Bronchial epithelial cell (primary cell): ENCODE measurements at regions not wholly inside any gene's neighbourhood (a gene's known extent, or its start where the extent isn't known, plus 50 kb on each side); places are given as distances from the start of the nearest gene placed in this dataset.

ENCODE experiments used
- DNase-seq: peaks from one replicate; pipeline ENCODE4 v3.0.0-alpha.2; 2010; ENCODE audit warnings: low read depth
- FAIRE-seq: peaks from 2 replicates; lab custom pipeline; 2011; peaks lifted over from hg19 to GRCh38; lab: Jason Lieb, UNC
- H3K27me3 ChIP-seq: 2 replicates; pipeline ENCODE4 v1.5.1; 2011; ENCODE audit warnings: low read length; ENCODE audit not compliant: control insufficient read depth, insufficient read depth
- H3K36me3 ChIP-seq: 2 replicates; pipeline ENCODE4 v1.5.1; 2011; ENCODE audit warnings: low read length; ENCODE audit not compliant: control insufficient read depth, insufficient read depth
- H3K4me3 ChIP-seq: 2 replicates; pipeline ENCODE4 v1.5.1; 2011; ENCODE audit warnings: mild to moderate bottlenecking, low read depth, low read length, control low read depth
- TF ChIP-seq, protein P1 (sequence below): IDR thresholded peaks from 2 replicates; pipeline ENCODE4 v1.5.1; 2011; ENCODE audit warnings: mild to moderate bottlenecking, moderate library complexity, low read length, control low read depth, inconsistent platforms; ENCODE audit not compliant: insufficient read depth, severe bottlenecking

DNA sequence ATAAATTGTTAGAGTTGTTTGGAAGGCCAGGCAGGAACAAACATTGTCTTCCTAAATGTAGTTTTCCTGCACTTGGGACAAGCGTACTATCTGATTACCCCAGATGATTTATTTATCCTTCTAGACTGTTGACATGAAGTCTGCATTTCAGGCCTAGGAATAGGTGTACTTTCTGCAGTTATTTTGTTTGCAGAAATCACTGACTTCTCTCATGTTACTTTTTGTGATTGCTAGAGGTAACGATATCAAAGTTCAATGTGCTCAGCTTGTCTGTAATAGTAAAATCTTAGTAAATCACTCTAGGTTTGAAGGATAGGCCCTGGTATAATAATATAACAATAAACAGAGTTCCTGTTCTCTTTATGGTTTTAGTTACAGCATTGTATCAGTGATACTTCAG lies 75.4 kb upstream of the HDAC9 start:
- no peak for DNase-seq
- Histone ChIP-seq H3K36me3 (no peaks in the 10 kb centered on the region), H3K27me3 (no peaks in the 10 kb centered on the region), H3K4me3 (no peak overlapping the region)
- no peak for FAIRE-seq
- TF ChIP-seq, protein P1, sequence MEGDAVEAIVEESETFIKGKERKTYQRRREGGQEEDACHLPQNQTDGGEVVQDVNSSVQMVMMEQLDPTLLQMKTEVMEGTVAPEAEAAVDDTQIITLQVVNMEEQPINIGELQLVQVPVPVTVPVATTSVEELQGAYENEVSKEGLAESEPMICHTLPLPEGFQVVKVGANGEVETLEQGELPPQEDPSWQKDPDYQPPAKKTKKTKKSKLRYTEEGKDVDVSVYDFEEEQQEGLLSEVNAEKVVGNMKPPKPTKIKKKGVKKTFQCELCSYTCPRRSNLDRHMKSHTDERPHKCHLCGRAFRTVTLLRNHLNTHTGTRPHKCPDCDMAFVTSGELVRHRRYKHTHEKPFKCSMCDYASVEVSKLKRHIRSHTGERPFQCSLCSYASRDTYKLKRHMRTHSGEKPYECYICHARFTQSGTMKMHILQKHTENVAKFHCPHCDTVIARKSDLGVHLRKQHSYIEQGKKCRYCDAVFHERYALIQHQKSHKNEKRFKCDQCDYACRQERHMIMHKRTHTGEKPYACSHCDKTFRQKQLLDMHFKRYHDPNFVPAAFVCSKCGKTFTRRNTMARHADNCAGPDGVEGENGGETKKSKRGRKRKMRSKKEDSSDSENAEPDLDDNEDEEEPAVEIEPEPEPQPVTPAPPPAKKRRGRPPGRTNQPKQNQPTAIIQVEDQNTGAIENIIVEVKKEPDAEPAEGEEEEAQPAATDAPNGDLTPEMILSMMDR, result no peak

DNA sequence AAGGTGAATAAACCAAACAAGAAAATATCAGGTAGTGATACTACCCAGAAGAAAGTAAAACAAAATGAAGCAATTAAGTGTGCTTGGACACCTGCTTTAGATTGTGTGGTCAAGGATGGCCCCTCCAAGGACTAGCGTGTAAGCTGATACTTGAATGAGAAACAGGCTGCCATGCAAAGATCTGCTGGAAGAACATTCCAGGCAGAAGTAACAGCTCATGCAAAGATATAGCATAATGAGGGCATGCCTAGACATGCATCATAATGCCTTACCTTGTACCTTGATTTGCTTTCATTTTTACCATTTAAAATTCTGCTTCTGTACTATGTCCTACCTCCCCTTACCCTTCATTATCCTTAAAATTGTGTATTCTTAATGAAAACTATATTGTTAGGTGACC lies 74.8 kb upstream of the HDAC9 start:
- Histone ChIP-seq H3K4me3 (no peak overlapping the region), H3K36me3 (no peaks in the 10 kb centered on the region), H3K27me3 (no peaks in the 10 kb centered on the region)
- FAIRE-seq (no peak), DNase-seq (peak; percentile 93)
- TF ChIP-seq, protein P1, result no peak

DNA sequence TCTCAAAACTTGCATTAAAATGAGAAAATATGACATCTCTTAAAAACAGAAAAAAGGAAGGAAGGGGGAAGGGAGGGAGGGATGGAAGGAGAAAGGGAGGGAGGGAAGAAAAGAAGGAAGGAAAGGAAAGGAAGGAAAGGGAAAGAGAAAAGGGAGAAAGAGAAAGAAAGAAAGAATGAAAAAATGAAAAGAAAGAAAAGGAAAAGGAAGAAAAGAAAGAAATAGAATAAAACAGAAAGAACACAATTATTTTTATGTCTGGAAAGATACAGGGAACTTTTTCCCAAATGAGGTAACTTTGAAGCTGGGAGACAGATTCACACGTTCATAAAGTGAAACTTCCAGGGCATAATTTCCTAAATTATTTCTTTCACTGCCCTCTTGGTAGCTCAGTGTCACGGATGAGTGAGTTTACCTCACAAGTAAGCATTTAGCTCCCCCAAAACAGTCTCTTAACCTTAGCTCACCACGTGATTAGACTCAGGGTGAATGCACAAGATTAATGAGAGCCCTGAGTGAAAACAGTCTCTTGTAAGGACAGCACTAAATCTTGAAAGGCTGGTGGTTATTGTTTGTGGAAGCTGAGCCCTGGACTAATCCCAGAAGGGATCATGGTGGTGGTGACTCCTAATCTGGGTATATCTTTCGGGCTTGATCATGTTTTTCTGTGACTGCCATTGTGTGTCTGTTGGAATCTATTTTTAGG lies 74.1 kb upstream of the HDAC9 start:
- no peak for DNase-seq
- Histone ChIP-seq H3K36me3 (no peaks in the 10 kb centered on the region), H3K27me3 (no peaks in the 10 kb centered on the region), H3K4me3 (no peak overlapping the region)
- TF ChIP-seq, protein P1, result no peak
- FAIRE-seq, result no peak

DNA sequence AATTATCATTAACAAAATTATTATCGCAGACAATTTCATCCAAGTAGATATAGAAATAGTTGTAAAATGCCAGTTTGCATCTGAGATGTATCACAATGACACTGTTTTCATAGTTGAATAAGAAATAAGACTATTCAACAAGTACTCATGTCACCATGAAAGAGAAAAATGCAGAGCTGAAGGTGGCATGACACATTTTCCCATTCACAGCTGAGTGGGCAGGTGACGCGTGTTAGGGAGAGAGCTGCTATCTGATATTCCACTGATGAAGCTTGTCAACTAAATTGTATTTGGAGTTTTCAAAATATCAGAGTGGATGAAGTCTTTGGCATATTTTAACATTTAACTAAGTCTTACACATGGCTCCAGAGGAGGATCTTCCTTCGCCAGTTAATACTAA lies 70.3 kb upstream of the HDAC9 start:
- TF ChIP-seq, protein P1, result no peak
- no peak for DNase-seq
- Histone ChIP-seq H3K4me3 (no peak overlapping the region), H3K36me3 (no peaks in the 10 kb centered on the region), H3K27me3 (no peaks in the 10 kb centered on the region)
- FAIRE-seq, result no peak

DNA sequence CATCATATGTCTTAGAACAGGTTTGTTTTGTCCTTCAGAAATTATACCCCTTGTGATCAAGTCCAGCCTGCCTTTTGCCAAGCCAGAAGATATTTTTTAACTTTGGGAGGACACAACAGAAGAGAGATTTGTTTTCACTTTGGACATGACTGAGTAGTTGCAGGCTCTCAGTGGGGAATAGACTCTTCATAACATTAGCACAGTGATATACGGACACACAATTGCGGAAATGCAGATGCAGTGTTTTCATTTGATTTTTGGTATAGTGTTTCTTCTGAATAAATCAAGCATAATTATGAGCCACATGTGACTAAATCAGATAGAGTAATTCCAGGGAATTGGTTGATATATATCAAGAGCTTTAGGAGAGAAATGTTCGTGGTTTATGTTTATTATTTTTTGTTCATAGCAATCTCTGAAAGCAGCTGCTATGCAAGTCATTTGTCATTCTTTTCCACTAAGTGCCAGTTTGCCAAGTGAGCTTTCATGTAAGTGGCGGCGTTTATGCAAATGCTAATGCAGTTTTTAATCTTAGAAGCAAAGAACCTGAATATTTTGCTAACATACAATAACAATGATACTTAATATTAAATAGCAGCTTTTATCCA lies 69.6 kb upstream of the HDAC9 start:
- Histone ChIP-seq H3K4me3 (no peak overlapping the region), H3K27me3 (no peaks in the 10 kb centered on the region), H3K36me3 (no peaks in the 10 kb centered on the region)
- no peak for DNase-seq
- TF ChIP-seq, protein P1, result no peak
- FAIRE-seq, result no peak
